ENCODE measurements at regions not wholly inside any gene's neighbourhood (a gene's known extent, or its start where the extent isn't known, plus 50 kb on each side); places are given as distances from the start of the nearest gene placed in this dataset.

DNA sequence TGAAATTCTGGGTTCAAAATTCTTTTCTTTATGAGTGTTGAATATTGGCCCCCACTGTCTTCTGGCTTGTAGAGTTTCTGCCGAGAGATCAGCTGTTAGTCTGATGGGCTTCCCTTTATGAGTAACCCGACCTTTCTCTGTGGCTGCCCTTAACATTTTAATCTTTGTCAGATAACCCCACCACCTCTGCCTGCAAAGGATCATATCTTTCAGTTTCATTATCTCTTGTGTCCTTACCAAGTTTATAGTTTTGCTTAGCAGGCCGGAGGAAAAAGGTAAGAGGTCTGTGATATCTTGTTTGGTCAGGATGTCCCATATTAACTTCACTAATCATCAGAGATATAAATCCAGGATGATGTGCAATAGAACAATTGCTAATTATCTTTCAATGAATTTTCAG, 970.2 kb upstream of the TYRP1 start:
- no peak for DNase-seq (ENCODE audit: low read depth)

DNA sequence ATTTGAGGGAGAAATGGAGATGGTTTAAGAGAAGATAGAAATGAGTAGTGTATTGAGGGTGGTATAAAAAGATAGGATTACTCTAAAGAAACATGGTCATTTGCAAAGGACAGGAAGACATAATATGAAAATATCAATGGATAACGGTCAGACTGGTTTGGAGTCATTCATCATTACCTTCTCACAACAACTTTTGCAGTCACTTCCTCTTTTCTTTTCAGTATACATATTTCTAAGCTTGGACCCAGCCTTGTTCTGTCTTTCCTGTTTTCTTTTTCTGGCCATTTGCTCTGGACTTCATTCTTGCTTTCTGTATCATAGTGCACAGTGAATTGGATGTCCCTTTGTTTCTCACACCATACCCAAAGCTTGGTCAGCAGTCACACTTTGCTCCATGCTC, 966.5 kb upstream of the TYRP1 start:
- no peak for DNase-seq (ENCODE audit: low read depth)

DNA sequence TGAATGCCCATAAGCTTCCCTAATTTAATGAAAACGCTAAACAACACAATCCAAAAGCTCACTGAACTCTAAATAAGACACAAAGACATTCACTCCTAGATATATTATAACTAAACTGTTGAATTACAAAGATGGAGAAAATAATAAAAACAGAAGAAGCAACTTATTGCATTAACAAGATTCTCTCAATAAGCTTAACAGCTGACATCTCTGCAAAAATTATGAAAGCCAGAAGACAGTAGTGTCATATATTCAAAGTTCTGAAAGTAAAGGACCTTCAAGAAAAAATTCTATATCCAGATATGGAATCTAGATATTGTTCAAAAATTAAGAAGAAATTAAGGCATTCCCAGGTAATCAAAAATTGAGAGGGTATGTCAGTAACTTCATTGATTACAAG, 957.8 kb upstream of the TYRP1 start:
- no peak for DNase-seq (ENCODE audit: low read depth)

DNA sequence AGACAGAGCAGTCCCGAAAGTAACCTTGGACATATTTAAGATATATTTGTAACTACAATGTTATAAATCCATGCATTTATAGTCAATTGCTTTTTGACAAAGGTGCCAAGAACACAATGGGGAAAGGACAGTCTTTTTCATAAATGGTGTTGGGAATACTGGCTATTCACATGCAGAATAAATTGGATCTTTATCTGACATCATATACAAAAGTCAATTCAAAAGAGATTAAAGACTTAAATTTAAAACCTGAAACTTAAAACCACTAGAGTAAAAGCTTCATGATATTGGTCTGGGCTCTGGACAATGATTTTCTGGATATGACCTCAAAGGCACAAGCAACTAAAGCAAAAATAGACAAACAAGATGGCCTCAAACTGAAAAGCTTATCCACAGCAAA, 950.7 kb upstream of the TYRP1 start:
- DNase-seq (ENCODE audit: low read depth): no peak

DNA sequence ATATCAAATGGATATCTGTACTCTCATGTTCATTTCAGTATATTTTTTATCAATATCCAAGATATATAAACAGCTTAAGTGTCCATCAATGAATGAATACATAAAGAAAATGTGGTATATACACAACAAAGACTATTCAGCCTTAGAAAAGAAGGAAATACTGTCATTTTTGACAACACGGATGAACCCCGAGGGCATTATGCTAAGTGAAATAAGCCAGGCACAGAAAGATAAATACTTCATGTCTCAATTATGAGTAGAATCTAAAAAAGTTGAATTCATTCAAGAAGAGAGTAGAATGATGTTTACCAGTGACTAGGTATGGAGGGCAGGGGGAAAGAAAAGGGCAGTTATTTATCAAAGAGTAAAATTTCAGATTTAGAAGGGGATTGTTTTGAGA, 949.8 kb upstream of the TYRP1 start:
- no peak for DNase-seq (ENCODE audit: low read depth)

DNA sequence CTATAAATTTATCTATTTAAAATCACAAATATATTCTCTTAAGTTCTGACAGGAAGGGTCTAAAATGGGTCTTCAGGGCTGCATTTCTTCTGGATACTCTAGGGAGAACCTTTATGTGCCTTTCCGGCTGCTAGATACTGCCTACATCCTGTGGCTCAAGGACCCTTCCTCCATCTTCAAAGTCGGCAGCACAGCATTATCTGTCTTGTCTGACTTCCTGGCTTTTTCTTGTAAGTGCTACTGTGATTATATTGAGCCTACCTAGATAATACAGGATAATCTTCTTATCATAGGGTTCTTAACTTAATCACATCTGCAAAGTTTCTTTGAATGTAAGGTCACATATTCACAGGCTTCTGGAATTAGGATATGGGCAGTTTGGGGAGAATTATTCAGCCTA, 943.8 kb upstream of the TYRP1 start:
- DNase-seq (ENCODE audit: low read depth): no peak

DNA sequence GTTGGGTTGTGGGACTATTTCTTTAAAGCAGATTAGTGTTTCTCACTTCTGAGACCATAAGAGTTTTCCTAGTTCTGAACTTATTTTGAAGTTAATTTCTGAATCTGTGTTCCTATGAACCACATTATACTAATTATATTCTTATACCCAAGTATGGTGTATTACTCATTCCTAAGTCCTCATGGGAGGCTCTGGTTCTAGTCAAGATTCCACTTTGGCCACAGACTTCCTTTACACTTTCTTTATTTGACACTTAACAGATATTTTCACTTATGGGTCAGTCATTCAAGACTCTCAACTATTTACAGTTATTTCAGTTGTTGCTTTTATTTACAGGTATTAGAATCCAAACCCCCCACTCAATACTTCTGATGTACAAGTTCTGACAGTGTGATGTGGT, 937.2 kb upstream of the TYRP1 start:
- no peak for DNase-seq (ENCODE audit: low read depth)

DNA sequence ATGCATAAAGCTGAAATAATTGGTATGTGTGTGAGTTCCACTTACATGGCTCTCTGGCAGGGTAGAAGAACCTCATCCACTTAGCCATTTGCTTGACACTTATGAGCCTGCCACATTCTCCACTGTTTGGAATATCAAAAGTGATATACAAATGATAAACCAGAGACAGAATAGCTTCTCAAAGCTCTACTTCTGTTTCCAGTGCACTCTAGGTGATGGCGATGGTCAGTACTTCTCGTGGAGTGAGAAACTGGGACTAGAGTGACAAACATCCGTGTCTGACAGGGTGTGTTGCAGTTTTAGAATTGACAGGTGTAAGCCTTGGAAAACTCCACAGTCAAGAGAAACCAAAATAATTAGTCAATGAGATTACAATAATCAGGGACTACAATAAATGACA, 935.8 kb upstream of the TYRP1 start:
- DNase-seq (ENCODE audit: low read depth): no peak

DNA sequence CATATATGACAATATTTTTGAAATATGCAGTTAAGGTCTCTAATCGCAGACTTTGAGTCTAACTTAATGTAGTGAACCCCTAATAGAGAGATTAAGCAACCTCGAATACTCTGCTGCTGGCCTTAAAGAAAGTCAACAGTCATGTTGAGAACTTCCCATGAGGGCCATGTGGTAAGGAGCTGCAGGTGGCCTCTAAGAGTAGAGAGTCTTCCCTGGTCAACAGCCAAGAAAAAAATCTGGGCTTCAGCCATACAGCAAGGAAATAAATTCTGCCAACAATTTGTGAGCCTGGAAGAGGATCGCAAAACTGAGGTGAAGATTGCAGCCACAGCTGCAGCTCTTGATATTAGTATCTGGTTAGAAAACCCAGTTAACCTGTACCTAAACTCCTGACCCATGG, 935.2 kb upstream of the TYRP1 start:
- DNase-seq (ENCODE audit: low read depth): no peak

DNA sequence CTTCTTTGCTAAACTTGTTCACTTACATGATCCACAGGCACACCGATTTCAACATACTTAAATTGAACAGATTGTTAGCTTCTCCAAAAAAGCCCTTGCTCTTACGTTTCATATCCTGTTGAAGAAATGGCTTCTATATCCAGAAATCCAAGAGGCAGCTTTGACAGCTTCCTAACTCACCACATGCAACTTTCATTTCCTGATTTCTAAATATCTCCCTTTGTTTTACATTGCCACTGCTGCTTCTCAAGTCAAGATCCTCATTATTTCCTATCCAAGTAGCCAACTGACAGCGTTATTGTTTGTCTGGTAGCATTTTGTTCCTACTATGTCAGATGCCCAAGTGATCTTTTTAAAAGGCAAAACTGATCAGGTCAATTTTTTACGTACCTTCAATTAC, 913.2 kb upstream of the TYRP1 start:
- DNase-seq (ENCODE audit: low read depth): no peak

DNA sequence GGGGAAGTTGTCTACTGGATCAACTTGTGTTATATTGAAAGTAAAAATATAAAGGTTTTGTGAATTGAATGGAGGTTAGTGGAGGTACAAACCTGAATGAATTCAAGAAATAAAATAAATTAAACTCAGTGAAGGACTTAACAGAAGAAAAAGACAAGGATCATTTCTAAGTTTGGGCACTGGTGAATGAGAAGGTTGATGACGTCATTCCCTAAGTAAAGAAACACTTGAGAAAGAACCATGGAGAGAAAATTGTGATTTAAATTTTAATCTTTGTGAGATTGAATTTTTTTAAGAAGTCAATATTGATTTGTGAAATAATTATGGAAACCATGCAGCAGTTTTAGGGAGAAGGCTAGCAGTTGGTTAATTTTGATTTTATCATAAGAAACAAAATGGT, 900.3 kb upstream of the TYRP1 start:
- no peak for DNase-seq (ENCODE audit: low read depth)

DNA sequence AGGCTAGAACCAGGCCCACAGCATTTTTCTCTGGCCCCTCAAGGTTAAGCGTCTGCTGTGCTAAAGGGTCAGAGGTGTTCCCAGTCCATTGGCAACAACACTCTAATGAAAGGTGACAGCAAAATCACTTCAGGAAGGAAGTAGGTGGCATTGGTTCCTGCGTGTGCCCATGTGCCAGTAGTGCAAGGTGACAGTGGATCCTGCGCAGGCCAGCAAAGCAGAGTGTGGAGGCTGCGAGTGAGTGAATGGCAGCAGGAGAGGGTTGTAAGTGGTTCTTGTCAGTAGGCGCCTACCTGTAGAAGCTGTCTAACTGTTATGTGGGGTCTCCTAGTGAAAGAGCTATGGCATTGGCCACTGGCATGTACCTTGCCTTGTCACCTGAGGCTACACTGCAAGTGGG, 898.2 kb upstream of the TYRP1 start:
- DNase-seq (ENCODE audit: low read depth): no peak

DNA sequence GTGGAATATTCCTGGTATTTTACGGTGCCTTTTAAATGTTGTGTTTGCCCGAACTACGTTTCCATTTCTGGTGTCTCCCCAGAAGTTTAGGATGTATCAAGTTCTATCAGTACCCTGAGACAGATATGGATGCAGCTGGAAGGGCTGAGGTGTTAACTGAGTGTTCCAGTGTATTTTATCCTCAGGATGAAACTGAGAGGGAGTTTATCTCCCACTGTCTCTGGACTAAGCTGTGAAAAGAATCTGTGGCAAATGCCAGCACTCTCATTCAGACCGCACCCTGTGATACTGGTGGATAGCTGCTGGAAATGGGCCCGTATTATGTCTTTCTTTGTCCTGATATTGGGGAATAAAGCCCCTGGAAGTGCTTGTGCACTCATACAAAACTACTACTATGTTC, 887.2 kb upstream of the TYRP1 start:
- DNase-seq (ENCODE audit: low read depth): no peak

DNA sequence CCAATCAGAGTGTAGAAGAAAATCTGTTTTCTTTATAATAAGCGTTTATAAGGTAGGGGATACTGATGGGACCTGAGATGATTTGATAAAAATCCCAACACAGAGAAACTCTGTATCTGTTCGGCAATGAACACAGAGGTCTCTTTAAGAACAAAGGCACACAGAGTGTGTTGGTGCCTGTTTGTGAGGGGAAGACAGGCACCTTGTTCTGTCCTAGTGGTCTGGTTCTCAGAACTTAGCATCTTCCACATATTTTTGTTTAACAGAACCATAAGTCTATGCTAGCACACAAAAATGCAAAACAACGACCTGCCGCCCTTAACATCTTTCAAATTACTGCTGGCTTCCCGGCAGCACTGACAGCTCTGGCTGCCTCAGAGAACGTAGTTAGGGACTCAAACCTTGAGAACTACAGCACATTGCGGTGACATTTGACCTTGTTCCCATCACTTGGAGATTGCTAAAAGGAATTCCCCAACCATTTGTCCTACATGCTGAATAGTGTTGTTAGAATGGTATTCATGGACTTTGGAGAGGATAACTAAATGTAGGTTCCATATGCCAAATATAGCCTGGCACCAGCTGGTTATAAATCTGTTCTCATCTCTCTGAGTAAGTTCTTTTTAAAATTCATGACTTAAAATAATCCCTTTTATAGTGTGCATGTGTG, 871.7 kb upstream of the TYRP1 start:
- no peak for DNase-seq (ENCODE audit: low read depth)

DNA sequence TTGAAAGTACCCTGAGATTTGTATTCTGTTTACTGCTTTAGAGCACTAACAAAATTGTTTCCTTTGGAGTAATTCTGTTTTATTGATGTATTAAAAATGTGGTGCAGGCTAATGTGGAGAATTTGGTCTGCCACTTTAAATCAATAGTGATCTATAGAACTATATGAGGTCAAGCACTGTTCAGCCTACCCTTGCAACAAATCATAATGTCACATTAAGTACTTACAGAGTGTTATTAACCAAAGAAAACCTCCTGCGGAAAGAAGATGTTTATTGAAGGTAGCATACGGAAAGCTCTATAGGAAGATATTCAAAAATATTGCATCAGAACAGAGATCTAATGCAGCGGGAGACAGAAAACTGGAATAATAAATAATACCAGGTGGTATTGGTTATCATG, 865.0 kb upstream of the TYRP1 start:
- DNase-seq (ENCODE audit: low read depth): no peak

DNA sequence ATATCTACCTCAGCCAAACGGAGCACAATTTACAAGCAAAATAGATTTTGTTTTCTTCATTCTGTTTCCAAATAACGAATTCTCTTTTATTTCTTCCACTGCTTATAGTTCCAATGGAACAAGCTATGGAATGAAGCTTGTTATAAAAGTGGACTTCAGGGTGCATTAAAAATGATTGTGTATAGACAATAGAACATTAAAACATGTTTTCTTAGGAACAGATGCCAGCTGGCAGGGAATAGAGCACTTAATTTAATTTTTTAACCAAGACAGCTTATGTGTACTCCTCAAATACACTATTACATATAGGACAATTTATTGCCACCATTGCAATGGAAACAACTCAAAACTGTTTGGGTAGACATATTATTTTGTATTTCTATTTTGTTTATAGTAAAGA, 860.1 kb upstream of the TYRP1 start:
- no peak for DNase-seq (ENCODE audit: low read depth)

DNA sequence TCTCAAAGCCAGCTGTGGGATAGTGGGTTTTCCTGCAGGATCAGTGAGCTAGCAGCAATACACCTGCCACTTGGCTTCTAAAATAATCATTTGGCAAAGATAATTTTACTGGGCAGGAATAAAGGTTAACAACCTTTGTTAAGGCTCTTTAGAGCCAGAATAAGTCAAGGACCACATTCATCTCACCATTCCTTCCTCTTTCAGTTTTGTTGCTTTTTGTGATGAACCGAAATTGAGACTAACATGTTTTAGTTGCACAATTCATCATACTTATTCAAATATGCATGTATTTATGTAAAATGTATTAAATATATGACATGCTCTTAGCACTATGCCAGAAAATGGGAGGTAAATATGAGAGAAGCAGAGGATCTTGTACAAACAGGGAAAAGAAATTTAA, 824.4 kb upstream of the TYRP1 start:
- no peak for DNase-seq (ENCODE audit: low read depth)

DNA sequence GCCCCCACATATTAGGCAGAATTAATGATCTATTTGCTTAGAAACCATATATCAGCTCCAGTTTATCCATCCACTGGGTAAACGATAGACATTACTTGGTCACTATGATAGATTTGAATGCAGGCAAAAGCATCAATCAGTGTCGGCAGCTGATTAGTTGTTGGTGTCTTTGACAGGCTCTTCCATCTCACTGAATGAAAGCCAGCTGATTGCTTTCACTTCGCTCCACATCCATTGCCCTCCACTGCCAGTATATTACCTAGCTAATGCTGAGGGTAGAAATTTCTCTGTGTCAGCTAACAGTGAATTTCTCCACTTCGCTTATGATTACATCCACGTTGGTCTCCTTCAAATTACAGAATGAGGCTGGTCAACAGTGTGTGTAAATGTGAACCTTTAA, 821.3 kb upstream of the TYRP1 start:
- DNase-seq (ENCODE audit: low read depth): no peak

DNA sequence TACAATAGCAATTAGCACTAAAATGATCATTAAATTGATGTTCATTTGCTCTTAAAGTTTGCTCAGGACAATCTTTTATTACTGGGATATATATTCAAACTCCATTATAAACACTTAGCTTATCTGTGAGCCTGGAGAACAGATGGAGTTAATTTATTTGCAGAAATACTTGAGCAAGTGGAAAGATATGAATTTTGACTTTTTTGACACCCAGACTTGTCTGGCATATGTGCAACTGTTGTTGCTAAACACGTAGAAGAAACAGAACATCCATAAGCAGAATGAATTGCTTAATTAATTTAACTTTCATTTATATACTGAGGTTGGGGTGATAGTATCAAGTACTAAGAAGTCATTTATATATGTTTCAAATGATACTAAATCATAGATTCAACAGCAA, 820.7 kb upstream of the TYRP1 start:
- no peak for DNase-seq (ENCODE audit: low read depth)

DNA sequence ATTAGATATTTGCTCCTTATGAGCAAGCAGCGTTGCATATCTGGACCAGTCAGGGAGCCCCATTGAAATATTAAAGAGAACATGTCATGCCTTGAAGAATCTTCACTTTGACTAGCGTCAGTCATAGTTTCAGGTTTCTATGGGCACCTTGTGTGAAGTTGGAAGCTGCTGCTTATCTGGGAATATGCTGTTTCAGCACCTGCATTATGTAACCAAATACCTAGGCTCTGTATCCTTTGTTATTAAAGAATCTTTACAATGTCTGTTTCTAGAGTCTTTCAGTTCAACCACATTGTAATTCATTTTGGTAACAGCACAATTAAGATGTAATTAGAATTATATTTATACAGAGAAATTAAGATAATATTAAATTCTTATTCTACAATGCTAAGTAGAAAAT, 818.8 kb upstream of the TYRP1 start:
- no peak for DNase-seq (ENCODE audit: low read depth)

DNA sequence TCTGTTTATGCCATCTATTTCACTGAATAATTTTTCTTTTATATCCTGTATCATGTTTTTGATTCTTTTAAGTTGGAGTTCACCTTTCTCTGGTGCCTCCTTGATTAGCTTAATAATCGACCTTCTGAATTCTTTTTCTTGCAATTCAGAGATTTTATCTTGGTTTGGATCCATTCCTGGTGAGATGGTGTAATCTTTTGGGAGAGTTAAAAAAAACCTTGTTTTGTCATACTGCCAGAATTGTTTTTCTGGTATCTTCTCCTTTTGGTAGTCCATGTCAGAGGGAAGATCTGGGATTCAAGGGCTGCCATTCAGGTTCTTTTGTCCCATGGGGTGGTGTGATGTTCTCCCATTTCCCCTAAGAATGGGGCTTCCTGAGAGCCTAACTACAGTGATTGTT, 800.8 kb upstream of the TYRP1 start:
- DNase-seq (ENCODE audit: low read depth): no peak

DNA sequence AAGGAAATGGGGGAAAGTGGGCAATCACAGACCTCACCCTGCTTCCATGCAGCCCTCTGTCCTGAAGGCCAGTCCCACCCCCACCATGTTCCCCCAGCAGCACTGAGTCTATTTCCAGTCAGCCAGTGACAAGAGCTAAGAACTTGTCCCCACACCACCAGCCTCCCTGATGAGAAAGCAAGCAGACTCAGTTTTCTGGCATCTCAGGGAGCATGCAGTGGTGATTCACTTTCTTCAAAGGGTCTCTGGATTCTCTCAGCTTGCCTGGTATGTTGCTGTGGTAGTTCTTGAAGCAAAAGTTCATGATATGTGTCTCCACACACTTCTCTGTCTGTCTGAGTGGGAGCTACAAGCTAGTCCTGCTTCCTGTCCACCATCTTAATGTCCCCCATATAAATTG, 799.9 kb upstream of the TYRP1 start:
- DNase-seq (ENCODE audit: low read depth): no peak

DNA sequence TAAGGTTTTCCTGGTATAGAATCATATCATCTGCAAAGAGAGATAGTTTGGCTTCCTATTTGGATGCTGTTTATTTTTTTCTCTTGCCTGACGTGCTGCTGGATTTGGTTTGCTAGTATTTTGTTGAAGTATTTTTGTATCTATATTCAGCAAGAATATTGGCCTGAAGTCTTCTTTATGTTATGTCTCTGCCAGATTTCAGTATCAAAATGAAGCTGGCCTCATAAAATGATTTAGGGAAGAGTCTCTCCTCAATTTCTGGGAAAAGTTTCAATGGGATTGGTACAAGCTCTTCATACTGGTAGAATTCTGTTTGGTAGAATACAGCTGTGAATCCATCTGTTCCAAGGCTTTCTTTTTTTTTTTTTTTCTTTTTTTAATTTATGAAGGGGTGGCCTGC, 799.0 kb upstream of the TYRP1 start:
- no peak for DNase-seq (ENCODE audit: low read depth)

DNA sequence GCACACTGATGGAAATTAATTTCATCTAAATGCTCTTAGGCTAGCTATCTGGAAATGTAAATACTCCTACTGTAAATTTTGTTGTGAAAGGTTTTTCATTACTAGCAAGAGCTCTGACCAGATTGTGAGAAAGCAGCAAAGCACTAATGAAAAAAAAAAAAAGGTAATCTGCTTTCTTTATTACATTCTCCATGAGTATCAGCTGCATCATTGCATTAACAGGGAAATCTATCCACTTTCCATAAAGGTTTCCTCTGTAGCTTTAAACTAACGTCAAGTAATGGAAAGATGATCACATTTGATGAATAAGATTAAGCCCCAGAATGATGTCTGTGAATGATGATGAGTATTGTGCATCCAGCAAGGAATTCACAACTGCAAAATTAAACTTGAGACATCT, 790.6 kb upstream of the TYRP1 start:
- DNase-seq (ENCODE audit: low read depth): no peak

DNA sequence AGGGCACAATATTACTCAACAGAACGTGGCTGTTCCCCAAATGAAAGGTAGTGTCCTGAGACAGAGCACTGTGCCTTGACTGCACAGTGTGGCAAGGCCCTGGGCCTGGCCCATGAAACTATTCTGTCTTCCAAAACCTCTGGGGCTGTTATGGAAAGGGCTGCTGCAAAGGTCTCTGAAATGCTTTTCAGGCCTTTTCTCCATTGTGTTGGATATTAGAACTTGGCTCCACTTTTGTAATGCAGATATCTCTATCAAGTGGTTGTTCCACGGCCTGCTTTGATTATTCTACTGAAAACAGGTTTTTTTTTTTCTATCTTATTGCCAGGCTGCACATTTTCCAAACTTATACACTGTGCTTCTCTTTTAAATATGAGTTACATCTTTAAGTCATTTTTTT, 777.5 kb upstream of the TYRP1 start:
- DNase-seq (ENCODE audit: low read depth): no peak
